Activated CD4-positive, alpha-beta T cell treated with anti-CD3 and anti-CD28 coated beads for 48 hours (primary cell): ENCODE measurements at regions not wholly inside any gene's neighbourhood (a gene's known extent, or its start where the extent isn't known, plus 50 kb on each side); places are given as distances from the start of the nearest gene placed in this dataset.

Experiments
- DNase-seq: peaks from one replicate; pipeline ENCODE4 v3.0.0-alpha.2; 2020

DNA sequence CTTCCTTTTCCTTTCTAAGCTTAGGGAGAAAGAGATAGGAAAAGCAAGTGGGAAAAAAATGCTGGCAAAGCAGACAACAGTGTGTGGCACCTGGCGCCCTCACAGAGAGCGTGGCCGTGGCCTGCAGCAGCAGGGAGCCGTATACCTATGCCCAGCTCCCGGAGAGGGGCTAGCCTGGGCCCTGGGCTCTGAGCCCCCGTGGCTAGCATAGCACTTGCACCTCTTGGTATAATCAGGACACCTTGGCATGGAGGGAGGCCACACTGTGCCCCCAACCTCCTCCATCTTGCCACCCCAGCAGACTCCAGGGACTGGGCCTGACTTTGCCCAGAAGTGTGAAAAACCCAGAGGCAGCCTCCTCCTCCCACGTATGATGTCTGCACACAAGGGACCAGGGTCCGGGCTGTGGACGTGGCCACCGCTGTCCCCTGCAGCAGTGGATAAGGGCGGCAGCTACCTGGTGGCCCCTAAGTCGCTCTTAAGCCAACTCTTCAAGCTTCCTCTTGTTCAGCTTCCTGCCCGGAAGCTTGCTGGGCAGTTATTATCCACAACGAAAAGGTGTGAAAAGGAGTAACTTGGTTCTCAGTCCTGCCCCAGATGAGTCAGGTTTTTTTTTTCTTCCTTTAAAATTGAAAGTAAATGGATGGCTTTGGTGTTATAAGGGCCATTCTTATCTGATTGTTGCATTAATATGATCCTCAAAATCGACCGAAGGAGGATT, 249.1 kb upstream of the PITRM1 start:
- no peak for DNase-seq

DNA sequence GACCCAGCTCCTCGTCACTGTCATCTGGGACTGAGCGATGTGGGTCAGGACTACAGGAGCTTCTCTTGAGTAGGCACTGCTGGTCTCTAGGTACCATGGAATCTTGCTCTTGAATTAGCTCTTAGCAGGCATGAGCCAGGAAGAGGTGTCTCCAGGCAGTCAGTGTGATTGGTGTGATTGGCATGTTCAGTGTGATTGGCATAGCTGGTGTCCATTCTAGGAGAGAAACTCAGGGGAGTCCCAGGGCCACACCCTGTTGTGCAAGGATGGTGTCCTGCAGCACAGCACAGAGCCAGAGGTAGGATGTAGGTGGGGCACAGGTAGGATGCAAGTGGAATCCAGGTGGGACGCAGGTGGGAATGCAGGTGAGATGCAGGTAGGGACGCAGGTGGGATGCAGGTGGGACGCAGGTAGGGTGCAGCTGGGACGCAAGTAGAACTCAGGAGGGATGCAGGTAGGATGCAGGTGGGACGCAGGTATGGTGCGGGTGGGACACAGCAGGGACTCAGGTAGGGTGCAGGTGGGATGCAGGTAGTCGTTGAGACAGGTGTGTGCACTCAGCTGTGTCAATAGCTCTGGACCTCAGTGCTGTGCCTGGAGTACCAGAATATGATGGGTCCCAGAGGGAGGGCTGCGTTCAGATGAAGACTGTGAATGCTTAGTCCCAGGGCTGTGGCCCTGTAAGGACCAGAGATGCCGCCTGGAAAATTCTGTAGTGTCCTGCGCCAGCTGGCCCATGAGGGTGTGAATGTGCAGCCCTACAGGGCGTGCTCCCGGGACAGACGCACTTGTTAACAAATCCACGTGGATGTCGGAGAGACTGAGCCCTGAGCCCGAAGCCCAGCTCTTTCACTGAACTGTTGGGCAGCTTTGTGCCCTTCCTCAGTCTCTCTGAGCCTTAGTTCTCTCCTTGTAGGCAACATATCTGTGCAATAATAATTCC, 248.2 kb upstream of the PITRM1 start:
- no peak for DNase-seq

DNA sequence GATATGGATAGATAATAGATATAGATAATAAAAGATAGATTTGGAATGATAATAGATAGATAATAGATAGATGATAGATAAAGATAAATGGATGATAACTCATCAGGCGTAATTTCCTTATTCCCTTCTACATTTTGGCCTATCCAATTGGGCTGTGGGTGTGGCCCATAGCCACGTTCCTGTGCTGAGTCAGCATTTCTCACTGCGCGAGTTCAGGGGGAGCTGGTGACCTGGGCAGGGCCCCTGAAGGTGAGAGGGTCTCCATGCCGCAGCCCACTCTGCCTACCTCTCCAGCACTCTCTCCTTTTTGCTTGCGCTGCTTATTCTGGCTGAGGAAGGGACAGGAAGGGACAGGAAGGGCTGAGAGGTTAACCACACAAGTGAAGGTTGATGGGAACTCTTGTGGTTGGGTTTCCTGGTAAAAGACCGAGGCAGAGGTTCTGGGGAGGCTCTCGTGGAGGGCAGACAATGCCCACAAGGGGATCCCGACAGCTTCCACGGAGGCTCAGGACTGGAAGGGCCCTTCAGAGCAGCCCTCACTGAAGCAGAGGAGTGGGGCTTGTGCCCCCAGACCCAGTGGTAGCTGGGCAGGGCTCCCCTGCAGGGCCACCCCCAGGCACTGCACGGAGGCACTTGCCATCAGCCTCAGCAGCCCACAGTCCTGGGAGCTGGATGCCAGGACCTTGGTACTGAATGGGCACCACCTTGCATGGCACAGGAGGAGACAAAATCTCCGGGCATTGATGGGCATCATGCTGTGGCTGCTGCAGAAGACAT, 247.3 kb upstream of the PITRM1 start:
- no peak for DNase-seq

DNA sequence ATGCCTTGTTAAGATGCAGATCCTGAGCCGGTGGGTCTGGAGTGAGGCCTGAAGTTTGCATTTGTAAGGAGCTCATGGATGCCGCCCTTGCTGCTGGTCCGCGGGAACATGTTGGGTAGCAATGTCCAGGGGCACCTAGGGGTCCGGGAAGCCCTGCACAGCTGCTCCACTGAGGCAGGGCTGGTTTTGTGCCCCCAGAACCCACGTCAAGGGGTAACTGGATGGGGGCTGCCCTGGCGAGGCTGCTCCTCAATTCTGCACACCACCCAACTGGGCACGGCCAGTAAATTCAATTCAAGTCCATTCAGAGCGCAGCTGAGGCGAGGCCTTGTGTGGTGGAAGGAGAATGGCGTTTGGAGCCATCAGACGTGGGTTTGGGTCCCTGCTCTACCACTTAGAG, 246.3 kb upstream of the PITRM1 start:
- DNase-seq: no peak

DNA sequence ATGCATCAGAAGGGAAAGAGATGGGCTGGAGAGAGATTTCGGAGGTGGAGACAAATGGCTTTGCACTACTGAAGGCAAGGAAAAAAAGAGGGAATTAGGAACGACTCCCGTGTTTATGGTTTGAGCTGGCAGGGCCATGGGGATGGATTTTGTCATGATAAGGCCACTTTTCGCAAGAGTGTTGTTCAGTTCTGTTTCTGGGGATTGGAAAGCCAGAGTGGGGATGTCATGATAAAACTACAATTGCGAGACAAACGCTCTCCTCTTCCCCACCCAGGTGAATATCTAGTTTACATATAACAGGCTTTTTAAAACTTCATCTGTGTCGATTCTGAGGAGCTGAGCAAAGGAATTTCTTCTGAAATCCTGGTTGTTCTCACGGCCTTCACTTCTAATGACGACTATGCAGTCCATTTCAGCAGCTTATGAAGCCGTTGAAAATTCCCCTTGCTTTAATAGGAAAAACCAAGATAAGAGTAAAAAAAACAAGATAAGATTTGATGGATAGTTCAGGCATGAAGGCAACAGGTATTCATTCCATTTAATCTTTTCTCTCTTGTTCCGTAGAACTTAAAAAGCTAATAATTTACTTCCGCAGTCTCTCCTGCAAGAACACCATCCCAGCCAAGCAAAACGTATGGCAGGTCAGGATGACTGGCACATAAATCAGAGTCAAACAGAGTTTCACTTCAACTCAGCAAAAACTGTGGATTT, 245.6 kb upstream of the PITRM1 start:
- DNase-seq: no peak

DNA sequence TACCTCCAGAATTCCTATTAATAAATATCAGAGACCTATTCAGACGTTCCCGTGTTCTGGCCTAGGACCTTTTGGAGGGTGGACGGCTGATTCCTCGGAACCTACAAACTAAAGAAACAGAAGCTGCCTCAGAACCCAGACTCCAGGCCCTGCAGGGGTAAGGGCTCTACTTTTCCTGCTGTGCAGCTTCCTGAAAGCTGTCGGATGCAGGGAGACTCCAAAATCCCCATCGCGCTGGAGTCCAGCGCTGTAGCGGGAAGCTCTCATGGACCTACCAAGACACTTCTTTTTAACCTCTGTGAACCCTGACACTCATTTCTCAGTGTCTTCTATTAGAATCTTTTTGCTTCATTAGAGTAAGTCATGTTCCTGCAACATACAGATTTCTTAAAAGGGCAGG, 244.5 kb upstream of the PITRM1 start:
- DNase-seq: no peak

DNA sequence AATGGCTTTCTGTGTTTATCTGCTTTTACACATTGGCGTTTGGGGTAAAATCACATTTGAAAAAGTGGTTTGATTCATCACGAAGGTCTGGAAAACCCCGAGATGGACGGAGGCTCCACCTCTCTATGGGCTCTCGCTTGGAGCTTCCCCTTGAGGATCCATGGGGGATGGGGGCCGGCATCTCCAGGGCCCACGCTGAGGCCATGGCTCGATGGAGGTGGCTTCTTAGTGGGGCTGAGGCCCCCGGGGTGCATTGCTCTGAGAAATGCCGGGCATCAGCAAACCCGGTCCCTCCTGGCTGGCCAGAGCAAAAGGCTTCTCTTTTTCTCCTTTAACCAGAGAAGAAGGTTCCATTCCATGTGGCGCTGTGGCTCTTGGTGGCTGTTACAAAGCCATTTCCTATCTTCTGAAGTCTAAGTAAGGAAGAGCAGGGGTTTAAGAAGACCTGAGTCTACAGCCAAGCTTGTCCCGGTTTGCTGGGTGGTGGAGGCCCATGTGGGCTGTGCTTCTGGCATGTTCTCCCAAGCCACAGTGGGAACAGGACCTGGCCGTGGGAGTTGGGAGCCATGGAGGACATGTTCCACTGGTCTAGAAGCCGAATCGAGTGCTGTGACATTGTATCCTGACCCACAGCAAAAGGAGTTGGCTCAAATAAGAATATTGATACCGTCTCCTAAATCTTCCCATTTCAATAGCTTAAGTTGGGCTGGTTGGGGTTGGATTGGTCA, 243.5 kb upstream of the PITRM1 start:
- no peak for DNase-seq

DNA sequence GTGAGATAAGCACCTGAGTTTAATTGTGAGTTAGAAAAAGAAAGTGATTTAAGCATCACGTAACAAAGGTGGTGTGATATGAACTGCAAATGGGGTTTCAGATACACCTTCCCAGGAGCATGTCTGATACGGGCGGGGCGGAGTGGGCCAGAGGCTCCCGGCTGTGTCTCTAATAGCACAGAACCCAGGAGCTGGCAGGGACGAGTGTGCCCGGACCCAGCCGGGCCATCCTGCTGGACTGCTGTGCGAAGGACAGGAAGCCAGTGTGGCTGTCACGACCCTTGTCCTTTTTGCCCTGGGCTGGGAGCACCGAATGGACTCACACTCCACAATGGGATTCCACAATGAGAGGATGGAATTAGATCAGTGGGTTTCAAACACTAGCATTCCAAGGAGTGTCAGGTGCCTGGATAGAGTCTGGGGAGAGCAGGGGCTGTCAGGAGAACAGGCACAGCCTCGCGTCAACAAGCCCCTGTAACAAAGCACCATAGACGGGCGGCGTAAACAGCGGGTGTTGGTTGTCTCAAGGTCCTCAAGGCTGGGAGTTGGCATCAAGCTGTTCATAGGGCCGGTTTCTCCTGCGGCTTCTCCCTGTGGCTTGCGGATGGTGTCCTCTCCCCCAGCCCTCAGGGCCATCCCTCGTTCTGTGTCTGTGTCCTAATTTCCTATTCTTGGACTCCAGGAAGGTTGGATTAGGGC, 242.6 kb upstream of the PITRM1 start:
- DNase-seq: no peak

DNA sequence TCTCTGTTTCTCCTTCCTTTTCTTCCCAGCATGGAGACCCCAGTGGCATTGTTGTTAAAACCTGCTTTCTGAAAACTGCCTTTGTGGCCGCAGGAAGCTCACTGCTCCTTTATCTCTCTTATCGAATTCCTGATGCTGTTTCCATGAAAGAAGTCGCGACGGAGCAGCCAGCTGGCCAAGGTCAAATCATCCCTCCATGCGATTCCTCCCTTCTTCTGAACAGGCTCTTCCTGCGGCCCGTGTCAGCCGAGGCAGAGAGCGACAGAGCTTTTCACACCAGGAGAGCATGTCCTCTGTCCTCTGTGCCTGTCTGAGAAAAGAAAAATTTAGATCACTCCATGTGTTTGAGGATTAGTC, 242.1 kb upstream of the PITRM1 start:
- DNase-seq: no peak

DNA sequence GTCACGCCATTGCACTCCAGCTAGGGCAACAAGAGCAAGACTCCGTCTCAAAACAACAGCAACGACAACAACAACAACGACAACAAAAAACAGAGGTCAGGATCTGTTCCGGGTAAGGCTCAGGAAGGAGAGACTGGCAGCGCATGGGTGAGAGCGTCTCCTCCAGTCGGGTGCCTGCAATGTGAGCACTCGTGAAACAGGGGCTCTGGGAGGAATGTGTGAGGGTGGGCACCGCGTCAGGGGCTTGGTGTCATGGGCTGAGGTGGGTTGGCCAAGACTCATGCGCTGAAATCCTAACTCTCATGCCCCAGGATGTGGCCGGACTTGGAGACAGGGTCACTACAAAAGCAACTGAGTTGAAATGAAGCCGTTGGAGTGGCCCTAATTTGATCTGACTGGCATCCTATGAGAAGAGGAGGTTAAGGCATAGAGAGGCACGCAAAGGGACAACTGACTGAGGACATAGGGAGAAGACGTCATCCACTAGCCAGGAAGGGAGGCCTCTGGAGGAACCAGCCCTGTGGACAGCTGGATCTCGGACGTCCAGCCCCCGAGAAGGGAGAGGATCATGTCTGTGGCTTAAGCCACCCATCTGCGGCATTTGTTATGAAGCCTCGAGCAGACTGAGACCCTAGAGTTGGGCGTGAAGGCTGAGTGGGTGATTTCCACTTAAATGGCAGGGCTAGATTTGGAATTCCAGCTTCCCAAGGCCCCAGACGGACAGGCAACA, 241.5 kb upstream of the PITRM1 start:
- DNase-seq: no peak

DNA sequence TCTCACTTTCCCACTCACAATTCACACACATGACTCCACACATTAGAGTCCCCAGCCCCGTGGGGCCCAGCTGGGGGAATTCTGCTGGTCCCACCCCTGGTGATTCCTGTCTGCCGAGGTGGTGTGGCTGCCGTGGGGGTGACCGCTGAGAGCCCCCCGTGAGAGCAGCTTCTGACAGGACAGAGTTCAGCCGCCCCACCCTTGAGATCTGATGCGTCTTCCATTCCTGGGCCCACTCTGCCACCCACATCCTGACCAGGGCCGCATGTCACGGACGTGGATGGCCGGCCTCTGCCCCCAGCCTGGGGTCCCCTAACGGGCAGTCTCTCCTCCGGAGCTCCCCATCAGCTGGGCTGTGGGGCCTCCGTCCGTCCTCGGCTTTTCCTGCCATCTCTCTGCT, 240.1 kb upstream of the PITRM1 start:
- DNase-seq: no peak

DNA sequence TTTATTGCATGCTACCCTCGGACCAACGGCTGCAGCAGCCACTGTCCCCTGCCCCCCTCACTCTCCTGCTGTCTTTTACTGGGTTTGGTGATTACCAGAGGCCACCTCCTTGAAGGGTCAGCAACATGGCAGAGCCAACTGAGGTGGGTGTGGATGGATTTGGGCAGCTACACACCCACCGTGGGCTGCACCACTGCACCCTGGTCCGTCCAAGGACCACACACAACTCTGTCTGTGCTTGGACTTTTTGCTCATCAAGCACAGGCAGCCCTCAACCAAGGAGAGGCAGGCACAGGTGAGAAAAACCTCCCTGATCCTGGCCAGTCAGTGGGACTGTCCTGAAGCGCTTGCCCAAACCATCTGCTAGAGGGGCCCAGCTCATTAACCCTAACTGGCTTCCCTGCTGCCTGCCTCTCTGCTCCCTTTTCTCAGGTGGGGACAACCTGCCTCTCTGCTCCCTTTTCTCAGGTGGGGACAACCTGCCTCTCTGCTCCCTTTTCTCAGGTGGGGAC, 239.5 kb upstream of the PITRM1 start:
- no peak for DNase-seq

DNA sequence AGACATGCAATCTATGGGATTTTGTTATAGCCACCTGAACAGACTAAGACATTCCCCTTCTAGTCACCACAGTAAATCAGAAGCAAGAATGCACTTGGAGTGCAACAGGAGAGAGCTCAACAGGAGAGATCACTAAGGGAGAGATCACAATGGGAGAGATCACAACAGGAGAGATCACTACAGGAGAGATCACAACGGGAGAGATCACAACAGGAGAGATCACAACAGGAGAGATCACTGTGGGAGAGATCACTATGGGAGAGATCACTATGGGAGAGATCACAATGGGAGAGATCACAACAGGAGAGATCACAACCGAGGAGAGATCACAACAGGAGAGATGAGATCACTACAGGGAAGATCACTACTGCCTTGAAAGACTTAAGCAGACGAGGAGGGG, 238.5 kb upstream of the PITRM1 start:
- DNase-seq: no peak

DNA sequence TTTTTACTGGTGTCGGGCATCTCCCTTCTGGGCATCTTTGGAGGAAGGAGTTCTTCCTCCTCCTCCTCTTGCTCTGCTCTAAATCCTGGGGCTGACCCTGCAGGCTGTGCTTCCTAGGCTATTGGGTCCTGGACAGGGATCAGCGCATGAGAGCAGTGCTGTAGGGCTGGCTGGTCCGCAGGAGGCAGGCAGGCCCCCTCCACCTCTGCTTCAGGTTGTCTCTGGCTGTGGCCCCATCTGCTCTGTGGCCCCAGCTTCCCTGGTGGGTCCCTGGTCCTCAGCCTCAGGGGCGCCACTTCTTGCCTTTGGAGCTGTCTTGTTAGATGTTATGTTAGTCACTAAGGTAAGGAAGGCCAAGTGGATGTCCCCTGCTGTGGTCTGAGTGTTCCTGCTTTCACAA, 237.3 kb upstream of the PITRM1 start:
- no peak for DNase-seq

DNA sequence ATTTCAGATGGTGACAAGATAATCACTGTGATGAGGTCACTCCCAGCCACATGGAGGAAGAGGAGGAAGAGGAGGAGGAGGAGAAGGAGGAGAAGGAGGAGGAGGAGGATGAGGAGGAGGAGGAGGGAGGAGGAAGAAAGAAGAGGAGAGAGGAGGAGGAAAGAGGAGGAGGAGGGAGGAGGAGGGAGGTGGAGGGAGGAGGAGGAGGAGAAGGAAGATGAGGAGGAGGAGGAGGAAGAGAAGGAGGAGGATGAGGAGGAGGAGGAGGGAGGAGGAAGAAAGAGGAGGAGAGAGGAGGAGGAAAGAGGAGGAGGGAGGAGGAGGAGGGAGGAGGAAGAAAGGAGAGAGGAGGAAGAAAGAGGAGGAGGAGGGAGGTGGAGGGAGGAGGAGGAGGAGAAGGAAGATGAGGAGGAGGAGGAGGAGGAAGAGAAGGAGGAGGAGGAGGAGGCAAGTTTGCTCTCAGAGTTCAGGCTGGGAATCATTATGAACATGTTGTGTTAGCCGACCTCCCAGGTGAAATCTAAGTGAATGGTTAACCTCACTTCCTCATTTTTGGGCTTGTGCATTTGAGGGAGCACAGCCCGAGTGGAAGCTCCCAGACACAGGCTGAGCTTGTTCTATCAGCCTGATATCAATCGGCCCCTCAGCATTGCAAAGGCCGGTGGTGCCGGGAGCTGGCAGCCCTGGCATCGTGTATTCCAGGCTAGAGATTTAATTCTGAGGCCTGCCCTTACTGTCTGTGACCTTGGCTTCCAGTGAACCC, 236.2 kb upstream of the PITRM1 start:
- DNase-seq: no peak

DNA sequence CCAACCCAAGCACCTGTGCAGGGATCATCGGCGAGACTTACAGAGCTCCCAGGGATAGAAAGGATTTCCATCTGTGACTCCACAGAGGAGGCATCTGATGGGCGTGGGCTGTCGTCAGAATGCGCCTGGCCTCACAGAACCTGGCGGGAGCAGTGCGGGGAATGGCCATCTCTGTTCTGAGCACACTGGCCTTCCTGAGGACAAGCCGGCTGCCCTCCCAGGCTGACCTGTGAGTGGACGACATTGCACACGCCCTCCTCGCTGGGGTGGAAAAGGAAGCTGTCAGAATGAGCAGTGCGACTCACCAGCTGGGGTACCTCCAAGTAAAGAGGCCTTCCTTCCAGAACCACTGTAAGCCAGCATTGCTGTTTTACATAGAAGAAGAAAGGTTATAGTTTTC, 234.6 kb upstream of the PITRM1 start:
- no peak for DNase-seq

DNA sequence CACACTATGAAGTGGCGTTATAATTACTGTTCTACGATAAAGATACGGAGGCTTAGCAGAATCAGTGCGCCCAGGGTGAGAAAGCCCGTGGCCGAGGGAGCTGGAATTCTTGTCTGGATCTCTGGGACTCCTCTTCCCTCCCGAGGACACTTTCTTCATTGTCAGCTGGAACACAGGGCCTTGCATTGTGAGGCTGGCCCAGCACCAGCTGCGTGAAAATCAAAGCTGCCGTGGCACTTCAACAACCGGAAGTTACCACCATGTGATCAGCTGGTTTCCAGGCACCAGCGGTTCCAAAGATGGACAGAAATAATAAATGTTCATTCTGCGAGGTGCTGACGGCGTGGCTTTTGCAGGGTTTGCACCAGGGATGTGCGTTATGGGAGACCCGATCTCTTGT, 234.0 kb upstream of the PITRM1 start:
- DNase-seq: no peak

DNA sequence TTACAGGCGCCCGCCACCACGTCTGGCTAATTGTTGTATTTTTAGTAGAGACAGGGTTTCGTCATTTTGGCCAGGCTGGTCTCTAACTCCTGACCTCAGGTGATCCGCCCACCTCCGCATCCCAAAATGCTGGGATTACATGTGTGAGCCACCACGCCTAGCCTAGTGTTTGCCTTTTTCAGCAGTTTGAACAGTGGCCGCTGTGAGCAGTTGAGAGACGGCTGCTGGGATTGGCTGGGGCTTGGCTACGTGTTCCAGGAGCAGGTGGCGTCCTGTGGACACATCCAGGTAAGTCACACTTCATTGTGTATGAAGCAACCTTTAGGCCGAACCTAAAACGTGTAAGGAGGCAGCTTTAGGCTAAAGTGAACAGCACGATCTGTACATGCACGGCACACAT, 231.8 kb upstream of the PITRM1 start:
- DNase-seq: no peak

DNA sequence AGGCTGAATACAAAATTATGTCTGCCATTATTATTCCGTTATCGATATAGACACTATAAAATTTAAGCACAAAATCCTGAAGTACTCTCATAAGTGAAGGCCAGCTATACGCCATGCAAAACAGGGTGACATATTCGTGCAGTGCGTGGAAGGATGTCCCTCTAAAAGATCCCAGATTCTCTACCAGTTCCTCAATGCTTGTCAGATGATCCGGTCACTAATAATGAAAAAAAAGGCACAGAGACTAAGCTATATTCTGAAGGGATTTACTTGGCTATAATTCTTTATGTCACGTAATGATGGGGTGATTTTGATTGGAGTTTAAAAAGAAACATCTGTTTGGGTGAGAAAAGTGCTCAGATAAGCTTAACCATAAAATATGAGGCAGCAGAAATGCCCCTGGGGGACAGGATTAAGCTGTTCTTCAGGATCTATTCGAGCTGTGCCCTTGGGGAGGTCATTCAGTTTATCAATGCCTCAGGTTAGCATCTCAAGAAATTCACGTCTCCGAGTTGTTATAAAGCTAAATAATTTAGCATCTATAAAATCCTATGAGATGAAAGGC, 229.7 kb upstream of the PITRM1 start:
- DNase-seq: no peak
